HG02981 (cell line): ENCODE measurements at regions not wholly inside any gene's neighbourhood (a gene's known extent, or its start where the extent isn't known, plus 50 kb on each side); places are given as distances from the start of the nearest gene placed in this dataset.

ENCODE experiments used
- ATAC-seq: cut with Tn5 transposase; IDR thresholded peaks from one replicate; pipeline ENCODE4 v1.9.1; 2021; ENCODE audit warnings: mild to moderate bottlenecking, moderate library complexity; ENCODE audit not compliant: unreplicated experiment

DNA sequence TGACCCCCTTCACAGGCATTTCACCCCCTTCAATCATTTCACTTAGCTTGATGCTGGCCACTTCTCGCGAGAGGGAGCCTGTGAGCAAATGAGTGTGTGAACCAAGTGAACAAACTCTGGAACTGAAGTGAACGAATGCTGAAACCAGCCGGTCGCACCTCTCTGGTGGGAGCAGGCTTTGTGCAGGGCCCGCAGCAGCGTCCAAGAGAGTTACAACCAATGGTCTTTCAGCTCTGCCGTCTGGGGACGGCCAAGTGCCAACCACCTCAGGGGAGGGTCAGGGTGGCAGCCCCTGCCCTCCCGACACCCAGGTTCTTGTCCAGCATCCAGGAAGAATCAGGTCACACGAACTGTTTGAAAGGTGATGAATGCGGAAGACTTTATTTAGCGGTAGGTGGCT lies 764.0 kb downstream of the SUCLG1 start:
- no peak for ATAC-seq

DNA sequence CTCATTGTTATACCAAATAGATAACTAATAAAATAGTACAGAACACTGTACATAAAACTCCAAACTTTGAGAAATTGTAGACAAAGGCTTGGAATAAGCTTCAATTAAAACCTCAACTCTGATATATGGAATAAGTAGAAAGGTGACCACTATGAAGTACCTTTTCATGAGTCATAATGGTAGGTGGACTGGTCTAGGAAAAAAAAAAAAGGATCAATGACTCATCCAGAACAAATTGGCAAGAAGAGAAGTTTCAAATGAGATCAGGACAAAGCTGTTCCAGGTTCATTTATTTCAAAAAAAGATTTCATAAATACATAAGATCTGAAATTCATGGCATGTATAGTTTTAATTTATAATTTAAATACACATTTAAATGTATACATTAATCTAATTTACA lies 769.7 kb downstream of the SUCLG1 start:
- no peak for ATAC-seq

DNA sequence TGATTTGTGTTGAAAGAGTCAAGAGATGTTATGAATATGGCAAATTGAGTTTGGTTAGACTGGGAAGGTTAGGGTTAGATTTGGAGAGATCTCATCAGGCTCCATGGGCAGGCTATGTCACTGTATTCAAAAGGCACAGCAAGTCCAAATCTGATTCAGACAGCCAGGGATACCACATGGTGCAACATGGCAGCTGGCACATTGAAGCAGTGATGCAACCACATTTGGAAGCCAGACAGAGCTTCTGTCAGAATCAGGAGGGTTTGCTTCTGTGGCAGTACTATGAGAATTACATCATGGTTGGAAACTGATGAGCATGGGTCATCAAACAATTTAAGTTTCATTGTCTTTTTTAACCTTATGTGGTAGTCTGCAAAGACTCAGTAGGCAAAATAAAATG lies 772.2 kb downstream of the SUCLG1 start:
- no peak for ATAC-seq

DNA sequence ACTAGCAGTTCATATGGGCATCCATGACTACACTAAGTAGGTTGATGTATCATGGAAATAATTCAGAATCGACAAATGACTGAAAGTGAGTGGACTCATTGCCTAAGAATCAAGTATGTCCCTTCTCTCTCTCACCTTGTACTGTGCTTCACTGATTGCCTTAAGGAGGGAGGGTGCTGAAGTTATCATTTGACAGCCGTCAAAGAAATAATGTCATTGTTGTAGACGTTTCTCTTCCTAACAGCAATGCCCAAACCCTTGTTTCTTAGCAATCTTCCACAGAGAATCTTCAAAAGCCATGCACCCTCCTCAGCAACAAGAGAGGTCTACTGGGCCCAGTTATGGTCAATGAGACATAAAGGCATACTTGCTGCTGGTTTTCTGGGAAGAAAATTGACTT lies 785.0 kb downstream of the SUCLG1 start:
- no peak for ATAC-seq

DNA sequence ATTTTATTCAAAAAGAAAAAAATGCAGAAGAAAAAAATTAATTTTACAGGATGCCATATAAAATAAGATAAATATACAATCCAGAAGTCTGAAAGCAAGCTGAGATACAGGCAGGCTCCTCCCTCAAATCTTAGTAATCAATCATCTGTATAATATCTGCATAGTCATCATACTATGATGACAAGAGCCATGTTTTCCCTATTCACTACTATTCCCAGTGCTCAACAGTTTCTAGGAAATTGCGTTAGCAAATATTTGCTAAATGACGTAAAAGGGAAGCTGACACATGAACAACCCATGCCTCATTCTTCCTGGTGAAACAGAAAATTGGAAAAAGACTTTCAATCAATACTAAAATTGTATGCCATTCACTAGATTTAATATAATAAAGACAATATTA lies 793.2 kb downstream of the SUCLG1 start:
- ATAC-seq, result no peak

DNA sequence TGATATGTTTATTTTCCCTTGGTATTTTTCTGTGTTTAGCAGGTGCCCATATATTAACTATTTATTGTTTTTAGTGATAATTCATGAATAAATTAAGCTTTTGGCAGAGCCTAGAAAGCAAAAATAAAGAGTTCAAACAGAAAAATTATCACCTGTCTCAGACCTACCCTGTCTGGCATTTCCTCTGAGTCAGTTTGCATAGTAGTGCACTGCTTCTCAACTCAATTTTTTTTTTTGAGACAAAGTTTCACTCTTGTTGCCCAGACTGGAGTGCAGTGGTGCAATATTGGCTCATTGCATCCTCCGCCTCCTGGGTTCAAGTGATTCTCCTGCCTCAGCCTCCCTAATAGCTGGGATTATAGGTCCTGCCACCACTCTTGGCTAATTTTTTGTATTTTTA lies 793.9 kb downstream of the SUCLG1 start:
- ATAC-seq, result no peak

DNA sequence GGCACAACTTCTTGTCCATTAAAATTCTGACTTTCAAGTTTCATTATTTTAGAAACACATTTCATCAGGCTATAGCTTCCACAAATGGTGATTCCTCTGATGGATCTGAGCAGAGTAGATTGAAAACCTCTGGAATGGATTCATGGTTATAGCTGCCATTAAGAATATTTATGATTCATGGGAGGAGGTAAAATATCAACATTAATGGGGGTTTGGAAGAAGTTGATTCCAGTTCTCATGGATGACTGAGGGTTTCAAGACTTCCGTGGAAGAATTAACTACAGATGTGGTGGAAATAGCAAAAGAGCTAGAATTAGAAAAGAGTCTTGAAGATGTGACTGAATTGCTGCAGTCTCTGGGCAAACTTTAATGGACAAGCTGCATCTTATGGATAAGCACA lies 797.4 kb downstream of the SUCLG1 start:
- ATAC-seq, result no peak

DNA sequence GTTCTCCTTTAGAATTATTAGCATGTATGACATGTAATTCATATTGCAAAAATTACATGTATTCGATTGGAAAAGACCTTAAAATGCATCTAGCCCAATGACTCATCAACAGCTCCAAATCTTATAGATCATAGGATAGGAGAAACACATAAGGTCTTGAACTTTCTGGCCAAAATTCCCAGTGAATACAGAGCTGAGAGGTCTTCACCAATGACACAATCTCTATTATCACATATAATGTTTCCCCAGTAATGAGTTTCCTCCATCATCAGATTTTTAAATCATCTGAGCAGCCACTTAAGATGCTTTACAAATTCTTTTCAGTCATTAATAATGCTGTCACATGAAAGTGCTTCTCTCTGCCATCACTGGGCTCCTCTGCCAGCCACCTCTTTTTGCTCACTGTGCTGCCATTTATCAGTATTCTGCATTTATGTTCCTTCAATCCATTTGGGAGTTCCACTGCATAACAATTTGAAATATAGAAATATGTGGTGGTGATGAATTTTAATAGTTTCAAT lies 804.9 kb downstream of the SUCLG1 start:
- no peak for ATAC-seq

DNA sequence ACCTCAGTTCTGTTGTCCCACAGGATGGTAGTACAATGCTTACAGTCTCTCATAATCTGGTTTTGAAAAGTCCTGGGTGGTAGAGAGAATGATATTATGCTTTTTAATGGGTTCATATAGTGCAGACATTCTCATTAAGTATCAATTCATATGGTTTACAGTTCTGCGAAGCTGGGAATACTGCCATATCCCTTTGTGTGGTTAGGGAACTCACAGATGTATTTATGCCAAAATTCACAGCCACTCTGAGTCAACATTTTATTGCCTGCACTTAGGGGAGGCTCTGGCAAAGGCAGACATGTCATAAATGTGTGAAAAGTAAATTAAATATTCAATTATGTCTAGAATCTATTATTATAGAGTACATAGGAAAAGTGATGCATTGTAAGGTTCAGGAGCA lies 808.2 kb downstream of the SUCLG1 start:
- no peak for ATAC-seq

DNA sequence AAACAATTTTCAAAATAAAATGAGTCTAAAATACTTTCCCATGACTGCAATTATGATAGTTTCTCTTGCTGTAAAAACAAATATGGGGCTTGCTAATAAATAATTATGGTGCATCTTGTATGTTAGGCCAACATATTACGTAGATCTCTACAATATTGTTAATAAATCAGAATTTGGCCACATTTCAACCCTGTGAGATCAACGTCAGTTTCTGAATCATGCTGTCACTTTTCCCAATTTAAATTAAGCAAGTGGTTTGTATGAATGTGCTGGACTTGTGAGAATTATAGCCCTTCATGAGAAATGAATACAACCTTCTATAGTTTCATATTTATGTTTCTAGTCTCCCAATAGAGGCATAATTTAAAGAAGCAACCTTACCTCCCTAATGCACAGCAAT lies 808.9 kb downstream of the SUCLG1 start:
- no peak for ATAC-seq

DNA sequence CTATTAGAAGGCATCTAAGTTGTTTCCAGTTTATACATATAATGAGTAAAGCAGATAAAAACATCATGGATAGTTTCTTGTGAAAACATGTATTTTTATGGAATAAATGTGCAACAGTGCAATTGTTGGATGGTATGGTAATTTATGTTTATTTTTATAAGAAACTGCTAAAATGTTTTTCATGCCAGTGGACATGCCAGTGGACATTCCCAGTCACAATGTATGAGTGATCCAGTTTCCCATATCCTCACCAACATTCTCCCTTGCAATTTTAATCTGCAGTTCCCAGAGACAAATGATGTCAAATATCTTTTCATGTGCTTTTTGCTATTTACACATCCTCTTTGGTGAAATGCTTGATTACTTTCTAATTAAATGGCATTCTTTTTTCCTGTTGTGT lies 818.6 kb downstream of the SUCLG1 start:
- no peak for ATAC-seq

DNA sequence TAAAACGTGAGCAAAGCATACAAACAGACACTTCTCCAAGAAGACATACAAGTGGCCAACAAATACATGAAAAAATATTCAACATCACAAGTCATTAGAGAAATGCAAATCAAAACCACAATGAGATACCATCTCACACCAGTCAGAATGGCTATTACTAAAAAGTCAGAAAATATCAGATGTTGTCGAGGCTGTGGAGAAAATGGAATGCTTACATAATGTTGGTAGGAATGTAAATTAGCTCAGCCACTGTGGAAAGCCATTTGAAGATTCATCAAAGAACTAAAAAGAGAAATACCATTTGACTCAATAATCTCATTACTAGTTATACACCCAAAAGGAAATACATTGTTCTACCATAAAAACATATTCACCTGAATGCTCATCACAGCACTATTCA lies 825.7 kb downstream of the SUCLG1 start:
- no peak for ATAC-seq

DNA sequence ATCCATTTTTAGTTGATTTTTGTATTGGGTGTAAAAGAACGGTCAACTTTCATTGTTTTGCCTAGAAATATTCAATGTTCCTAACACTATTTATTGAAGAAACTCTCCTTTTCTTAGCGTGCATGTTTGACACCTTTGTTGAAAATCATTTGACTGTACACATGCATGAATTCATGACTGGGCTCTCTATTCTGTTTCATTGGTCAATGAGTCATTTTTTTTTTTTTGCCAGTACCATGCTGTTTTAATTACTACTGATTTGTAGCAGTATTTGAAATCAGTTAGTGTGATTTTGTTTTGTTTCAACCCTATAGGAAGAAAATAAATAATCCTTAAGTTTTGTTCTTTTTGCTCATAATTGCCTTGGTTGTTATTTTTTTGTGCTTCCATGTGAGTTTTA lies 828.7 kb downstream of the SUCLG1 start:
- ATAC-seq, result no peak

DNA sequence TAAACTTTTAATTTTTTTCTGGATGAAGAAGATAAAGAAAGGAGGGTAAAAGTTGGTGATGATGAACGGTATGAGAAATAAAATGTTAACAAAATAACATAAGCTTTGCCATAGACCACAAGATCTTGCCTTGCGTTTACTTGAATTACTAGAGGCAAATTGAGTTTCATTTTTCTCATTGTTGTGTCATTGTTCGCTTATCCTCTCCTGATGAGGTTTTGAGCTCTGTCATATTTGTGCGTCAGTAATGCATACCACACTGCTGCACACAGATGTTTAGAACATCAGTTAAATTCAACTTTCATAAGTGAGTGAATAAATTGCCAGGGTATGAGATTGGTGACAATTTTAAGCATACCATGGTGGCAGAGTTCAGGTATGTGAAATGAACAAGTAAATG lies 843.6 kb downstream of the SUCLG1 start:
- ATAC-seq, result no peak

DNA sequence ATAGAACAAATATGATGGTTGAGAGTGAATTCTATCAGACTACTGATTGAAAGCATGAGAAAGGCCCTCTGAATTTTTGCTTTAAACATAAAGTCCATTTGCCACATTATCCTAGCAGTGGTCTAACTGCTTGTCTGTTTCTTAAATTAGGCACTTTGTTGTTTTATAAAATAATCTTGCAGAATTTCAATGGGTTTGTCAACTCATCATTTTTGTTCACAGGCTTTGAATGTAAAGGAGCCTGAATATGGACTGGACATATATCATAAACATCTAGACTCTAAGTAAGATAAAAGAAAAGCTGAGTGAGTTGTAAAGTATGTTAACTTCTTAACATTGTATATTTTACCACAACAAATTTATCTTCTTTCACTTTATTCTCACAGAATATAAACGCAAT lies 845.9 kb downstream of the SUCLG1 start:
- no peak for ATAC-seq

DNA sequence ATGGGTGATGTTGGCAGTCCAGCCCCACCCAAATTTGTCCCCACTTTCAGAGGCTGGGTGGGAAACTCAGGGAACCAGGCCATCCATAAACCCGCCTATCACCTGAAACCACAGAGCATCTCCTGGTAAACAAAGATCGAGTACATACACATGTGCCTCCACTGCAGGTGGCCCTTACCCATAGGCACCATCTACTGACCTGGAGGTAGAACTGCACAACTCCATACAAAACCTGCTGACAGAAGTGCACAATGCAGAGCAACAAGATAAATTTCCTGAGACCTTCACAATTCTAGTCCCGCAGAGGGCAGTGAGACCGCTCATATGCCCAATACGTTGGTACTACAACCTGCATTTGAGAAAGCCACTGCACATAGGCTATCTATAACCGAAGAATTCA lies 856.3 kb downstream of the SUCLG1 start:
- no peak for ATAC-seq

DNA sequence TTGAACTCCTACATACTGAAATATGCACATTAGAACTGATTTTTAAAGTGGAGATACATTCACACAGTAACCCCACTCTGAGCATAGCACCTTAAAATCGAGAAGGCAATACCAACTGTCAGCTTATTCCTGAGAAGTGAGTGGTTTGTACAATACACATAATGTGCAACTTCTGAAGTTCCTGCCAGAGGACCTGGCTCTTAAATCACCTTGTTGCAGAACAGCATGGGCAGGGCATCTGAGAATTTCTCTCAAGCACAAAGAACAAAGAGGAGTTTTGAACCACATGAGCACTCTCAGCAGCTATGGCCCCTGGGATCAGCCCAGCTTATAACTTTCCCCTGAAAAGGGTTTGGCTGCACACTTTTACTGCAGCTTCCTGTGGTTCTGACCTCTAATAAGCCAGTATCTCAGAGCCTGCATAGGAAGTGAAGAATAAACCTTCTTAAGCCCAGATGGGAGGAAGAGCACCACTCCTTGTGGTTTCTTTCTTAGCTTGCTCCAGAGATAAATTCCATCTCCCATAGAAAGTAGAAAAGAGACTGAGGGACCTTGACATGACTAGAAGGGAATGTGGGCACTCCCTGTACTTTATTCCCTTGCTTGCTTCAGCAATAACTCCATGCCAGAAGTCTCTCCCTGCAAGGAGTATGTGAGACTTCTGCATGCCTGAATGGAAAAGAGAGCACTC lies 862.3 kb downstream of the SUCLG1 start:
- ATAC-seq, result no peak

DNA sequence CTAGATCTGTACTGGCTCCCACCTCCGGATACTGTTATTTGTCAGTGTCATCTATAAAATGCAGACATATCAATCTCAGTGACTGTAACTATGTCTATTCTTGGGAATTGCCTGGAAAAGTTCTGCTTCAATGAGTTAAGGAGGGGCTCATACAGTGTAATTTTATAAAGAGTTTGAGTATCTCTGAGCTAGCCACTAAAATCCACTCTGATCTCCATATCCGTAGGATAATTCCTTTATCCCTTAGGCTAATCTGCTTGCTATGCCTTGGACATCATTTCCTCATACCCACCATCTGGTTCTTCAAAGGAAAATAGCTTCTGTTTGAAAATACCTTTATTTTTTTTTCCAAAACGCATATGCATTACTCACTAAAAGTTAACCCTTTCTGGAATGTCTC lies 863.2 kb downstream of the SUCLG1 start:
- no peak for ATAC-seq

DNA sequence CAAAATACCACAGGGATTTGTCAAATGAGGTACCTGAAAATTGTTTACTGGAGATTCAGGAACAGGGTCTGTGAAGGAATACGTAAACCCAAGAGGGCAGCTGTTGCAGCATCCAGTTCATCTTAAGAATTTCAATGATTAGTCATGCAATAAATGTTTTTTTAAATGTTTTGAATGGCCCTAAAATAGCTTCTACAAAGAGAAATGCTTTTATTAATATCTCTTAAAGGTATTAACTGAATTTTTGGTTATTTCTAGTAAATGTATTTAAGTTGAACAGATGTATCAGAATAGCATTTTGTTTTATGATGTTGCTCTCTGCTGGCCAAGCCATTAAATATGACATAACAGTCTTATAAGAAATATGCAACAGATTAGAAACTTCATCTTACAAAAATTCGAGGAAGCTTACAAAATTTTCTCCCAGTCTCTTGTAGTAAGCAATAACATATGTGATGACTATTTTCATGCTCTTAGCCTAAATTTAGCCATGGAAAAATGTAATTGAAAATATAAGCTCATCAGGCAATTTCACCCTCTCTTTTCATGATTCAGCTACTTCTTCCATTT lies 863.9 kb downstream of the SUCLG1 start:
- no peak for ATAC-seq

DNA sequence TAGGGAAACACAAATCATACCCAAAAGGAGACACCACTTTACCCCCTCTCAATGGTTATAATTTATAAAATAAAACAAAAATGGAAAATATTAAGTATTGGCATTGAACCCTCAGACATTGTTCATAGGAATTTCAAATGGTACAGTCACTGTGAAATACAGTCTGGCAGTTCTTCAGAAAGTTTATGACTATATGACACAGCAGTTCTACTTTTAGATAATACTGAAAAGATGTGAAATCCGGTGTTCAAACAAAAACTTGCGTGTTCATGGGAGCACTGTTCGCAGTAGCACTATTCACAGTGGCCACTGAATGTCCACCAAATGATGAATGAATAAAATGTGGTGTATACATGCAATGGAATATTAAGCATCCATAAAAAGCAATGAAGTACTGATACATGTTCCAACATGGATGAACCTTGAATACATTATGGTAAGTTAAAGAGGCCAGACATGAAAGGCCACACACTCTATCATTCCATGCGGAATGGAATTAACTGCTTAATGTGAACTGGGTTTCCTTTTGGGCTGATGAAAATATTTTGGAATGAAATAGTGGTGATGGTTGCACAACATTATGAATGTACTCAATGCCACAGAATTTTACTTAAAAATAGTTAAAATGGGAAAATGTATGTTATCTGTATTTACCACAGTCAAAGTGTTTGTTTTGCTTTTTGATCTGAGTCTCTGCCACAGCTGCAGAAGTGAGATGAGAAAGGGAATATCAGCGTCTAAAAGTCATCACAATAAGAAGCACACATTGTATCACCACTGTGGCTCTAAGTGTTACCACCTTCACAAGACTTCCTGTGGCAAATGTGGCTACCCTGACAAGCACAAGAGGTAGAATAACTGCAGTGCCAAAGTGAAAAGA lies 864.6 kb downstream of the SUCLG1 start:
- no peak for ATAC-seq

DNA sequence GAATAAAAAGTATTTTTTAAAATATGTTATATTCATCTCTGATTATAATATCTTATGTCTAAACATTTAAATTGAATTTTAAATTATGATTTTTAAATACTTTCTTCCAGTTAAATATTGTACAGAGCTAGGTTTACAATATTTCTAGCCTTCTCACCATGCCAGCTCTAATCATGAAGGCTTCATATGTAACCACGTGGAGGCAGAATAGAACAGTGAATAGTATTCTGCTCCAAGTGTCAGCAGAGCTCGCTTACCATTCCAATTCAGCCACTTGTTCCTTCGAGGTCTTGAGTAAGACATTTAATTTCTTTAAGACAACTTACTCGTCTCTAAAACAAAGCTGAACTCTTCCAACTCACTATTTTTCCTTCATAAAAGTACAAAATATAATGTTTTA lies 871.8 kb downstream of the SUCLG1 start:
- no peak for ATAC-seq

DNA sequence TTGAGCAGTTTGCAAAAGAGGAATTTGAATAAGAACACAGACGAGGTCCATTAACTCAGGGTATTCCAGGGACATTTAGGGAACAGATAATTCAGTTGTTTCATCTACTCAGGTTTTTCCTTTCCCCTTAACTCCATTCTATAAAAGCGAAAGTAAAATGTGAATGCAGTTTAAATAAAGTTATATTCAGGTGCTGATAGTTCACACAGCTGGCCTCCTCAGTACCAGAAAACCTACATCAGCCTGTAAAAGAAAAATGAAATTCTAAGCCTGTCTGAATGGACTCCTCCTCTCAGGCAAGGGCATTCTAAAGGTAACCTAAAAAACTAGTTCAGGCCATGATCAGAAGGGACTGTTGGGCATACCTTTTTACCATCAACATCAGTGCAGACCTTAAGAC lies 873.8 kb downstream of the SUCLG1 start:
- no peak for ATAC-seq
